ENCODE measurements at regions not wholly inside any gene's neighbourhood (a gene's known extent, or its start where the extent isn't known, plus 50 kb on each side); places are given as distances from the start of the nearest gene placed in this dataset.
A peak's percentile ranks its signal among the peaks of the same experiment; 100 is the strongest.

- no peak for DNase-seq (ENCODE audit: low read depth)
- TF ChIP-seq MAX (IDR thresholded peaks at IDR 0.05; ENCODE audit: low read depth, low read length) (no peak), MYC (IDR thresholded peaks at IDR 0.05; ENCODE audit: low read depth, low read length) (no peak), POLR2A (IDR thresholded peaks at IDR 0.05; ENCODE audit: extremely low read depth, insufficient read length) (no peak), CTCF (IDR thresholded peaks at IDR 0.05; ENCODE audit: low read depth, low read length) (no peak)
- no peak overlapping the region for H3K4me3 ChIP-seq (ENCODE audit: low read depth, low read length)
These were observed 373.8 kb upstream of the SYT4 start for GRCh38 chr18:43651057-43651456.

GRCh38 chr18:43656547-43656946 is 379.3 kb upstream of the SYT4 start:
- no peak for DNase-seq (ENCODE audit: low read depth)
- TF ChIP-seq CTCF (IDR thresholded peaks at IDR 0.05; ENCODE audit: low read depth, low read length) = no peak
- TF ChIP-seq MAX (IDR thresholded peaks at IDR 0.05; ENCODE audit: low read depth, low read length) = no peak
- TF ChIP-seq POLR2A (IDR thresholded peaks at IDR 0.05; ENCODE audit: extremely low read depth, insufficient read length) = no peak
- TF ChIP-seq MYC (IDR thresholded peaks at IDR 0.05; ENCODE audit: low read depth, low read length) = no peak
- no peak overlapping the region for H3K4me3 ChIP-seq (ENCODE audit: low read depth, low read length)

DNA sequence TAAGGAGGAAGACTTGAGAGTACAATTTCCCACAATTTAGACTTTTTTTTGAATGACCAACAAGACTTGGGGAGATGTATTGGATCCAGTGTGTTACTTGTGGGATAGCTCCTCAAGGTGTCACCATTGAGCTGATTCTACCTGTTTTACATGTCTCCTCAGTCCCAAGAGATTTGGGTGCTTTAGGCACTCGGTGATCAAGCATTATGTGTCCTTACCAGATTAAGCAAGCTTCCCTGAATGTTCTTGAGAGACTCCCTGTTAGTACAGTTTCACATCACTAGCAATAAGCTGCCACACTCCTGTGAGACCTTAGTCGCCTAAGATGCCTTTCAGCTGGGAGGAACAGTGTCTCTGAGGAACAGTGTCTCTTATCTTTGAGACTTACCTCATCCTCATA is 384.3 kb upstream of the SYT4 start:
- peak; percentile 14 for TF ChIP-seq CTCF (IDR thresholded peaks at IDR 0.05; ENCODE audit: low read depth, low read length)
- no peak for TF ChIP-seq POLR2A (IDR thresholded peaks at IDR 0.05; ENCODE audit: extremely low read depth, insufficient read length)
- H3K4me3 ChIP-seq (ENCODE audit: low read depth, low read length) = no peak overlapping the region
- peak; percentile 56 for DNase-seq (ENCODE audit: low read depth)

DNA sequence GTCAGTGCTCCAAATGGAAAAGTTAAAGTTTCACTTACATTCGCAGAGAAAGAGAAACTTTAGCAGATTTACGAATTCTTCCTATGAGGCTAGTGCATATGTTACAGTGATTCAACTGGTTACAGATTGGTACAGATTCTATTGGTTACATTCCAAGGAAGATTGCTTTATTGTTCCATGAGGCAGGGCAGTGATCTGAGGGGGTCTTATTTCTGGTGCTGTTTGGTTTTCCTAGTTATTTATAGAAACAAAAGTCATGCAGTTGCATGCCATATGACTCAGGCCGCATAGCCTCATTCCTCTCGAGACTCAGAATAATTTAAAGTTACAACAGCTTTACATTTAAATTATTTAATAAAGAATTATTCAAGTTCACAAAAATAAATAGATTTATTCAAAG is 385.4 kb upstream of the SYT4 start:
- no peak overlapping the region for H3K4me3 ChIP-seq (ENCODE audit: low read depth, low read length)
- no peak for DNase-seq (ENCODE audit: low read depth)
- TF ChIP-seq POLR2A (IDR thresholded peaks at IDR 0.05; ENCODE audit: extremely low read depth, insufficient read length) (no peak), CTCF (IDR thresholded peaks at IDR 0.05; ENCODE audit: low read depth, low read length) (no peak), MYC (IDR thresholded peaks at IDR 0.05; ENCODE audit: low read depth, low read length) (no peak), MAX (IDR thresholded peaks at IDR 0.05; ENCODE audit: low read depth, low read length) (no peak)

DNA sequence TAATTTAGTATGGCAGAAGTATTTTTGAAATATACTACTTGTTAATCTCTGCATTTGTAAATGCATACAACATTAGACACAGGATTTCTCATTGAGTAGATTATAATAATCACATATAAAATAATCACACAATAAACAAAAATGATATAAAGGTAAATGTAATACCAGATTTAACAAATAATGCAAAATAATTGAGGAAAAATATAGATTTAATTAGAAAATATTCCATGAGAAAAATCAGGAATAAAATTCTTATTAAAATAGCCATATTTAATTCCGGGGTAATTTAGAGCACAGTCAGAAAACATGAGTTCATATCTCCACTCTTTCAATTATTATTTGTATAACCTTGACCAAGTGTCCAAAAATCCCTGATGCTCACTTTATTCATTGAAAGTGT is 385.9 kb upstream of the SYT4 start:
- no peak for TF ChIP-seq CTCF (IDR thresholded peaks at IDR 0.05; ENCODE audit: low read depth, low read length)
- no peak for TF ChIP-seq MAX (IDR thresholded peaks at IDR 0.05; ENCODE audit: low read depth, low read length)
- no peak for TF ChIP-seq MYC (IDR thresholded peaks at IDR 0.05; ENCODE audit: low read depth, low read length)
- no peak for TF ChIP-seq POLR2A (IDR thresholded peaks at IDR 0.05; ENCODE audit: extremely low read depth, insufficient read length)
- DNase-seq (ENCODE audit: low read depth) = no peak
- H3K4me3 ChIP-seq (ENCODE audit: low read depth, low read length) = no peak overlapping the region

- H3K4me3 ChIP-seq (ENCODE audit: low read depth, low read length) = no peak overlapping the region
- TF ChIP-seq POLR2A (IDR thresholded peaks at IDR 0.05; ENCODE audit: extremely low read depth, insufficient read length) = no peak
- TF ChIP-seq MAX (IDR thresholded peaks at IDR 0.05; ENCODE audit: low read depth, low read length) = no peak
- no peak for TF ChIP-seq MYC (IDR thresholded peaks at IDR 0.05; ENCODE audit: low read depth, low read length)
- no peak for DNase-seq (ENCODE audit: low read depth)
These were observed 387.3 kb upstream of the SYT4 start for GRCh38 chr18:43664487-43665008.
